ENCODE measurements at regions not wholly inside any gene's neighbourhood (a gene's known extent, or its start where the extent isn't known, plus 50 kb on each side); places are given as distances from the start of the nearest gene placed in this dataset.

DNA sequence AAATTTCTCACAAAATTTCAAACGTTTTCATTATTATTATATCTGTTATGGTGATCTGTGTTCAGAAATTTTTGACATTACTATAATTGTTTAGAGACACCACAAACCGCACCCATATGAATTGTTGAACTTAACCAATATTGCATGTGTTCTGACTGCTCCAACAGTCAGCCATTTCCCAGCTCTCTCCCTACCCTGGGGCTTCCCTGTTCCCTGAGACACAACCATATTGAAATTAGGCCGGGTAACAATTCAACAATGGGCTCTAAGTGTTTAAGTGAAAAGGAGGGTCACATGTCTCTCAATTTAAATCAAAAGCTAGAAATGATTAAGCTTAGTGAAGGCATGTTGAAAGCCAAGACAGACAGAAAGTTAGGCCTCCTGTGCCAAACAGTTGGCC lies 424.0 kb downstream of the DSC3 start:
- TF ChIP-seq, protein P1, sequence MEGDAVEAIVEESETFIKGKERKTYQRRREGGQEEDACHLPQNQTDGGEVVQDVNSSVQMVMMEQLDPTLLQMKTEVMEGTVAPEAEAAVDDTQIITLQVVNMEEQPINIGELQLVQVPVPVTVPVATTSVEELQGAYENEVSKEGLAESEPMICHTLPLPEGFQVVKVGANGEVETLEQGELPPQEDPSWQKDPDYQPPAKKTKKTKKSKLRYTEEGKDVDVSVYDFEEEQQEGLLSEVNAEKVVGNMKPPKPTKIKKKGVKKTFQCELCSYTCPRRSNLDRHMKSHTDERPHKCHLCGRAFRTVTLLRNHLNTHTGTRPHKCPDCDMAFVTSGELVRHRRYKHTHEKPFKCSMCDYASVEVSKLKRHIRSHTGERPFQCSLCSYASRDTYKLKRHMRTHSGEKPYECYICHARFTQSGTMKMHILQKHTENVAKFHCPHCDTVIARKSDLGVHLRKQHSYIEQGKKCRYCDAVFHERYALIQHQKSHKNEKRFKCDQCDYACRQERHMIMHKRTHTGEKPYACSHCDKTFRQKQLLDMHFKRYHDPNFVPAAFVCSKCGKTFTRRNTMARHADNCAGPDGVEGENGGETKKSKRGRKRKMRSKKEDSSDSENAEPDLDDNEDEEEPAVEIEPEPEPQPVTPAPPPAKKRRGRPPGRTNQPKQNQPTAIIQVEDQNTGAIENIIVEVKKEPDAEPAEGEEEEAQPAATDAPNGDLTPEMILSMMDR (IDR thresholded peaks at IDR 0.05): no peak
- no peak for TF ChIP-seq POLR2A (IDR thresholded peaks at IDR 0.05)

All from body of pancreas (tissue), 4 donors.